Left lobe of liver (tissue), 2 donors: ENCODE measurements at regions not wholly inside any gene's neighbourhood (a gene's known extent, or its start where the extent isn't known, plus 50 kb on each side); places are given as distances from the start of the nearest gene placed in this dataset.

Experiments
- ATAC-seq: fragments of 200-7000 bp; cut with Tn5 transposase; one replicate; pipeline ENCODE4 v1.9.1; 2020; ENCODE audit warnings: mild to moderate bottlenecking, moderate library complexity
- DNase-seq: peaks from one replicate; pipeline ENCODE4 v3.0.0-alpha.2; 2020; ENCODE audit warnings: low spot score
- donor health status: DM: no; HTN: no; CAD: no; lungs with moderate emphysema.
- donor health status: DM: no; HTN: yes; CAD: no.

- DNase-seq (no peak), ATAC-seq (no peak)
These were observed 87.3 kb upstream of the PRR23E start for GRCh38 chr3:127105587-127105986.

- DNase-seq: no peak
- ATAC-seq: no peak
These were observed 86.9 kb upstream of the PRR23E start for GRCh38 chr3:127106053-127106452.

GRCh38 chr3:127106456-127106855 lies 86.5 kb upstream of the PRR23E start:
- DNase-seq (no peak), ATAC-seq (no peak)

- DNase-seq (no peak), ATAC-seq (no peak)
These were observed 85.9 kb upstream of the PRR23E start for GRCh38 chr3:127107002-127107401.

GRCh38 chr3:127107491-127108375 lies 85.2 kb upstream of the PRR23E start:
- ATAC-seq (no peak), DNase-seq (no peak)

- DNase-seq (no peak), ATAC-seq (no peak)
These were observed 84.1 kb upstream of the PRR23E start for GRCh38 chr3:127108796-127109195.

GRCh38 chr3:127110982-127111693 lies 81.8 kb upstream of the PRR23E start:
- ATAC-seq: no peak
- DNase-seq: no peak

GRCh38 chr3:127112796-127113570 lies 79.9 kb upstream of the PRR23E start:
- peak; percentile 26 for DNase-seq

GRCh38 chr3:127113571-127113891 lies 79.4 kb upstream of the PRR23E start:
- peak; percentile 10 for DNase-seq
- ATAC-seq: no peak

More at GRCh38 chr3:127112796-127113570, 79.9 kb upstream of the PRR23E start:
- ATAC-seq: no peak

GRCh38 chr3:127114337-127115070 lies 78.4 kb upstream of the PRR23E start:
- DNase-seq (no peak), ATAC-seq (no peak)

- DNase-seq: no peak
- ATAC-seq: no peak
These were observed 77.1 kb upstream of the PRR23E start for GRCh38 chr3:127115691-127116351.

- ATAC-seq: no peak
- no peak for DNase-seq
These were observed 74.6 kb upstream of the PRR23E start for GRCh38 chr3:127118366-127118765.

GRCh38 chr3:127119693-127120464 lies 73.1 kb upstream of the PRR23E start:
- ATAC-seq (no peak), DNase-seq (no peak)

- no peak for ATAC-seq
- DNase-seq: no peak
These were observed 71.9 kb upstream of the PRR23E start for GRCh38 chr3:127120851-127121647.

- ATAC-seq (no peak), DNase-seq (no peak)
These were observed 71.0 kb upstream of the PRR23E start for GRCh38 chr3:127121885-127122284.

GRCh38 chr3:127123533-127123932 lies 69.4 kb upstream of the PRR23E start:
- no peak for DNase-seq
- no peak for ATAC-seq

- DNase-seq: no peak
- ATAC-seq: no peak
These were observed 68.8 kb upstream of the PRR23E start for GRCh38 chr3:127124120-127124519.

GRCh38 chr3:127131424-127132170 lies 61.3 kb upstream of the PRR23E start:
- no peak for DNase-seq
- no peak for ATAC-seq
